ENCODE measurements at regions not wholly inside any gene's neighbourhood (a gene's known extent, or its start where the extent isn't known, plus 50 kb on each side); places are given as distances from the start of the nearest gene placed in this dataset.

GRCh38 chr5:66234241-66234640 lies 90.1 kb downstream of the SREK1 start:
- Histone ChIP-seq H3K27me3 (no peaks in the 10 kb centered on the region), H3K4me3 (no peak overlapping the region), H3K27ac (replicated peaks in 1 of 4) (no peak overlapping the region), H3K4me1 (no peaks in the 10 kb centered on the region), H3K9me3 (no peaks in the 10 kb centered on the region), H3K36me3 (no peaks in the 10 kb centered on the region)
- no peak for DNase-seq (ENCODE audit: extremely low spot score)
- TF ChIP-seq POLR2A (IDR thresholded peaks at IDR 0.05; ENCODE audit: low read depth) = no peak
- no peak for TF ChIP-seq EP300 (IDR thresholded peaks at IDR 0.05)
- TF ChIP-seq POLR2AphosphoS5 (IDR thresholded peaks at IDR 0.05) = no peak
- no peak for TF ChIP-seq CTCF (IDR thresholded peaks at IDR 0.05)
- intact Hi-C loops (cut with DNase I) = no loop called here
- 96% methylated on average over 4 of the region's 8 CpGs for WGBS

DNA sequence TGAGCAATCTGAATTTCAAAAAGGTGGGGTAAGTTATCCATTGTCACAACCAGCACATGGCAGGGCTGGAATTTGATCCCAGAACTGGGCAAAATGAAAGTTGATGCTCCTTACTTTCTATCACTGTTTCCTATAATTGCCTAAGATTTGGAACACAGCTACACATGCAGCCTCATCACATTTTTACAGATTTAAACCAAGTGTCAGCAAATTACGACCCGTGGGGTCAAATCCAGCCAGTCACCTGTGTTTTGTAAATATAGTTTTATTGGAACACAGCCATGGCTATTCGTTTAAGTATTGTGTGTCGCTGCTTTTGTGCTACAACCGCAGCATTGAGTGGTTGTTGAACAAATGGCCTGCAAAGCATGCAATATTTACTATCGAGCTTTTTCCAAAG lies 94.3 kb downstream of the SREK1 start:
- H3K4me3 ChIP-seq = no peak overlapping the region
- no peaks in the 10 kb centered on the region for H3K36me3 ChIP-seq
- no peak for TF ChIP-seq POLR2AphosphoS5 (IDR thresholded peaks at IDR 0.05)
- TF ChIP-seq EP300 (IDR thresholded peaks at IDR 0.05) = no peak
- no peak for TF ChIP-seq POLR2A (IDR thresholded peaks at IDR 0.05; ENCODE audit: low read depth)
- TF ChIP-seq CTCF (IDR thresholded peaks at IDR 0.05) = no peak
- H3K4me1 ChIP-seq = no peaks in the 10 kb centered on the region
- 80% methylated on average over 6 of the region's 6 CpGs for WGBS
- intact Hi-C loops (cut with DNase I) = no loop called here
- no peaks in the 10 kb centered on the region for H3K9me3 ChIP-seq
- H3K27me3 ChIP-seq = no peaks in the 10 kb centered on the region
- no peak overlapping the region for H3K27ac ChIP-seq (replicated peaks in 1 of 4)
- DNase-seq (ENCODE audit: extremely low spot score) = no peak

GRCh38 chr5:66239034-66239433 lies 94.9 kb downstream of the SREK1 start:
- TF ChIP-seq POLR2AphosphoS5 (IDR thresholded peaks at IDR 0.05) = no peak
- TF ChIP-seq EP300 (IDR thresholded peaks at IDR 0.05) = no peak
- no peak for TF ChIP-seq CTCF (IDR thresholded peaks at IDR 0.05)
- no peak for TF ChIP-seq POLR2A (IDR thresholded peaks at IDR 0.05; ENCODE audit: low read depth)
- 57% methylated on average over 1 of the region's 1 CpG for WGBS
- intact Hi-C loops (cut with DNase I) = no loop called here
- Histone ChIP-seq H3K9me3 (no peaks in the 10 kb centered on the region), H3K4me1 (no peaks in the 10 kb centered on the region), H3K36me3 (no peaks in the 10 kb centered on the region), H3K27ac (replicated peaks in 1 of 4) (no peak overlapping the region), H3K4me3 (no peak overlapping the region), H3K27me3 (no peaks in the 10 kb centered on the region)
- no peak for DNase-seq (ENCODE audit: extremely low spot score)

- no peaks in the 10 kb centered on the region for H3K36me3 ChIP-seq
- DNase-seq (ENCODE audit: extremely low spot score) = peak; percentile 64
- H3K27me3 ChIP-seq = no peaks in the 10 kb centered on the region
- no peak overlapping the region for H3K27ac ChIP-seq (replicated peaks in 1 of 4)
- TF ChIP-seq EP300 (IDR thresholded peaks at IDR 0.05) = no peak
- TF ChIP-seq POLR2AphosphoS5 (IDR thresholded peaks at IDR 0.05) = no peak
- TF ChIP-seq CTCF (IDR thresholded peaks at IDR 0.05) = no peak
- no peak for TF ChIP-seq POLR2A (IDR thresholded peaks at IDR 0.05; ENCODE audit: low read depth)
- H3K4me1 ChIP-seq = no peaks in the 10 kb centered on the region
- H3K4me3 ChIP-seq = no peak overlapping the region
- intact Hi-C loops (cut with DNase I) = no loop called here
- 92% methylated on average over 12 of the region's 12 CpGs for WGBS
- H3K9me3 ChIP-seq = no peaks in the 10 kb centered on the region
Measured at GRCh38 chr5:66241136-66241825, 97.2 kb downstream of the SREK1 start.
